ENCODE measurements at regions not wholly inside any gene's neighbourhood (a gene's known extent, or its start where the extent isn't known, plus 50 kb on each side); places are given as distances from the start of the nearest gene placed in this dataset.
"Not testable (repeated sequence)": the region's sequence is repeated elsewhere in the genome, so short reads cannot be mapped to it uniquely, and the experiment has no call there.

- ChIA-PET CTCF (no interaction called here), POLR2A (ENCODE audit: low non-redundant PET) (no interaction called here)
- peak; percentile 84 for DNase-seq (ENCODE audit: low spot score)
- H3K27ac ChIP-seq, result peak overlapping the region; percentile 82
- TF ChIP-seq CTCF (conservative IDR thresholded peaks at IDR 0.05; ENCODE audit: low read depth), result no peak
Measured at GRCh38 chrX:46325312-46325877, 219.8 kb downstream of the ZNF674 start.

- DNase-seq (ENCODE audit: low spot score), result no peak
- ChIA-PET POLR2A (ENCODE audit: low non-redundant PET) (no interaction called here), CTCF (no interaction called here)
- no peak for TF ChIP-seq CTCF (conservative IDR thresholded peaks at IDR 0.05; ENCODE audit: low read depth)
- no peak overlapping the region for H3K27ac ChIP-seq
Measured at GRCh38 chrX:46324166-46324565, 221.1 kb downstream of the ZNF674 start.

- DNase-seq (ENCODE audit: low spot score); H3K27ac ChIP-seq; CTCF ChIA-PET; POLR2A ChIA-PET (ENCODE audit: low non-redundant PET): not testable (repeated sequence)
Measured at GRCh38 chrX:46322929-46323328, 222.3 kb downstream of the ZNF674 start.

- ChIA-PET CTCF (no interaction called here), POLR2A (ENCODE audit: low non-redundant PET) (no interaction called here)
- no peak for DNase-seq (ENCODE audit: low spot score)
- no peak for TF ChIP-seq CTCF (conservative IDR thresholded peaks at IDR 0.05; ENCODE audit: low read depth)
- no peak overlapping the region for H3K27ac ChIP-seq
Measured at GRCh38 chrX:46321676-46322075, 223.5 kb downstream of the ZNF674 start.

GRCh38 chrX:46319750-46320149 is 225.5 kb downstream of the ZNF674 start:
- no peak for DNase-seq (ENCODE audit: low spot score)
- no peak for TF ChIP-seq CTCF (conservative IDR thresholded peaks at IDR 0.05; ENCODE audit: low read depth)
- POLR2A ChIA-PET (ENCODE audit: low non-redundant PET), result no interaction called here
- H3K27ac ChIP-seq, result no peak overlapping the region
- CTCF ChIA-PET, result no interaction called here

GRCh38 chrX:46318551-46318950 is 226.7 kb downstream of the ZNF674 start:
- ChIA-PET CTCF (no interaction called here), POLR2A (ENCODE audit: low non-redundant PET) (no interaction called here)
- no peak for DNase-seq (ENCODE audit: low spot score)
- no peak for TF ChIP-seq CTCF (conservative IDR thresholded peaks at IDR 0.05; ENCODE audit: low read depth)
- no peak overlapping the region for H3K27ac ChIP-seq

- H3K27ac ChIP-seq, result no peak overlapping the region
- POLR2A ChIA-PET (ENCODE audit: low non-redundant PET), result no interaction called here
- DNase-seq (ENCODE audit: low spot score), result no peak
- no peak for TF ChIP-seq CTCF (conservative IDR thresholded peaks at IDR 0.05; ENCODE audit: low read depth)
- CTCF ChIA-PET, result no interaction called here
Measured at GRCh38 chrX:46317163-46317562, 228.1 kb downstream of the ZNF674 start.

Data from RWPE1 (cell line).